ENCODE measurements at regions not wholly inside any gene's neighbourhood (a gene's known extent, or its start where the extent isn't known, plus 50 kb on each side); places are given as distances from the start of the nearest gene placed in this dataset.
"Not testable (repeated sequence)": the region's sequence is repeated elsewhere in the genome, so short reads cannot be mapped to it uniquely, and the experiment has no call there.

DNA sequence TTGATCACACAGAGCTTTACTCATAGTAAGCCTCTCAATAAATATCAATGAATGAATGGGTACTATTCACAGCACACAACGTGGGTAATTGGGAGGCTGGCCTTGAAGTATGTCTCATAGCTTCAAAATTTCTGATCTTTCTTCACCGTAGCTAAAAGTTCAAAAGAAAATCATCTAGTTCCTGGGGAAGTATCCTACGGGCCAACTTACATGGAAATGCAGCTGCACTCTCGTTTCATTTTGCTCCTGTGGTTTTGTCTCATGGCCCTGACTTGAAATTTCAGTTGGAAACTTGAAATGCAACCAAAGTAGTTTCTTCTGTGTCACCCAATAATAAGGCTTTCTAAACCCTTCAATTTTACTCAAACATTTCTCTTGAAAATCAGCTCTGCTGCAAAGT is 76.1 kb upstream of the CNIH3 start:
- DNase-seq = no peak

DNA sequence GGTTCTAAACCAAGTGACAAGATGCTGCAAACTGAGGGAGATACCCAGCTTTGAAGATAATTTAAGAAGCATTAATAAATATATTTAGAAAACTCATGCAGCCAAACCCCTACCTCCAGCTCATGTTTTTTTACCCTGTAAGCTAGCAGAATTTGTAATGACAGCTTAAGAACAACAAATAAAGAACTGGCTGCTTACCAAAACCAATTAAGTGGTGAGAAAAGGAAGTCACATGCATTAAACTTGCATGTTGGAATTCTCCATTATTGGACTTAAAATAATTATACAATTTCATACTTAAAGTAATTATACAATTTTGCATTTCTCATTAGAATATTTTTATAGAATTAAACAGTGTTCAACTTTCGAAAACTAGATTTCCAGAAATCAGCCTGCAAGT is 75.6 kb upstream of the CNIH3 start:
- DNase-seq = no peak

DNA sequence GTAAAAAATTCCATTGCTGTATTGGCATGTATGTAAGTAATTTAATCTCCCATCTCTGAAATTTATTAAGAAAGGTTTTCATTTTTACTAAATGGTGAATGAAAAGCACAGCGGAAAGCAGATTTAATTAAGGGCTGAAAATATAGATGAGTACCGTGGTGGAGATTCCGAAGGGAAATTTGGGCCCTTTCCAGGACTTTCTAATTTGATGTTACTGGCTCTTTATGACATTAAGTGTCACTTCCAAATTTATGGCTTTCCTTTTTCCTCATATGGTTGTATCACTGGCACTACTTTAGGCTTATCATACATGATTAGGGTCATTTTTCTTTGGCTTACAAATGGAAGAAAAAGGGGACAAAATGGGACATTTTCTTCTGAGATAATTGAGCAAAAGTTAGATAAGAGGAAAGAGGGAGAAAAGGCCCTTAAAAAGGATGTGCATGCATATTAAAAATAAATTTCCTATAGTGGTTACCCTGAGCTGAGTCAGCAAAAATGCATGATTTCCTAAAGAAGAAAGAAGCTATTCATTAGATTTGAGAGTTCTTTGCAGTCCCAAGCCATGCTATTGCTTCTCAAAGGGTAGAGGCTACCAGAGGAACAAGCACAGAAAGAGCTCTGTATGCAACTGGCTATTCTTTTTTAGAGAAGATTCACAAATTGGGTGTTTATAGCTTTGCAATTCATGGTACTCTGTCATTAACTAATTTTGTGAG is 74.9 kb upstream of the CNIH3 start:
- no peak for DNase-seq

DNA sequence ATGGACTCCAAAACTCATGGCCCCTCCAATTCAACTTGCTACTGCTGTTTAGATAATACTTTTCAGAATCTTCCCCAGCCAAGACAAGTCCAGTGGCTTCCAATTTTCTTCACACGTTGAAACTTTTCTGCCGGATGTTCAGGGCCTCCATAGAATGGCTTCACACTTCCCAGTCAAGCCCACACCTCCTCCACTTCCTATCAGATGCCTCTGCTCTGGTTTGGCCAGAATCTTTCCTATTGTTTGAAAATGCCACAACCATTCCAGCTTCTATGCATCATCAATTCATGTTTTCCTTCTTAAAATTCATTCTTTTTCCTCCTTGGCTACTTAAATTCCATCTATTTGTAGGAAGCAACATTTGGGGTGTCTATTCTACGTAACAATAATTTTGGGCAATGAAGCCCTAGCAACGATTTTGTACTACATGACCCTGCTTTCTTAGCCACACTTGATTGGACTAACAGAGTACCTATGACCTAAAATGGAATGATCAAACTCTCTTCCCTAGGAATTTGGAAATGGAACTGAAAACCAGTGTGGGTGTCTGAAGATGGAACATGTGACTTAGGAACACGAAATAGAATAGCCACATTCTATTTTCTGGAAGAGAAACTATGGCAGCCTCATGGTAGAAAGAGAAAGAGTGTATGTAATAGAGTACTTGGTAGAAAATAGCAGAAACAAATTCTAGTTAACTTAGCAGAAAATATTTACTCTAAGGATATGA is 74.1 kb upstream of the CNIH3 start:
- DNase-seq = no peak

DNA sequence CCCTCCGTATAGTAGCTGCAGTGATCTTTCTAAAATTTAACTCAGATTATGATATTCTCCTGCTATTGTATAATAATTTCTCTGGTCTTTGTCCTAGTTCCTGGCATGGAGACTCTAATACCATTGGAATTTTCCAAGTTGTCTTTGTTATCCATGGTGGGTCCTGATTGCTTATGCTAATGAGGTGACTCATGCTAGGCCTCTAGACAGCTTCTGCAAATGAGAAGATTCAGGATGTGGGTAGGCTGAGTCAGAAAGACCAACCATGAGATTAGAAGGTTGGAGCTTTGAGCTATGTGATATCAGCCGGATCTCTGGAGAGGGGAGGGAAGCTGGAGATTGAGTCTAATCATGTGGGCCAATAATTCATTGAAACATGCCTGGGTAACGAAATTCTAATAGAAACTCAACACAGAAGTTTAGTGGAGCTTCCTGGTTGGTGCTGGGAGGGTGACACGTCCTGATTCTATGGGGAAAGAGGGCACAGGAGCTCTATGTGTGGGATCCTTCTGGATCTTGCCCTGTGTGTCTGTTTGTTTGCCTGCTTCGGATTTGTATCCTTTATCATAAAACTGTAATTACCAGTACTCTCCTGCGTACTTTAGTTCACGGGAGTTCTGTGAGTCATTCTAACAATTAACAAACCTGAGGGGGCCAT is 73.2 kb upstream of the CNIH3 start:
- DNase-seq = no peak

DNA sequence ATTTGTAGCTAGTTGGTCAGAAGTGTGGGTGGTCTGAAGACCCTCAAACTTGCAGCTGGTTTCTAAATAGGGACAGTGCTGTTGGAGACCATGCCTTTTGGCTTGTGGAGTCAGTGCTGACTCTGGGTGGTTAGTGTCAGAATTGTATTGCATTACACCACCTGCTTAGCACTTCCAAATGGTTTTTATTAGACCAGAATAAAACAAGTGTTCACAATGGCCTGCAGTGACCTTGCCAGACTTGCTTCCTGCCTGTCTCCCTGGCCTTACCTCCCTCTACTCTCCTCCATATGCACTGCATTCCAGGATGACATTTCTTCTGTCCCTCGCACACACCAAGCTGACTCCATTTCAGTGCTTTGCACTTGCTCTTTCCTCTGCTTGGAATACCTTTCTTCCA is 72.7 kb upstream of the CNIH3 start:
- no peak for DNase-seq

DNA sequence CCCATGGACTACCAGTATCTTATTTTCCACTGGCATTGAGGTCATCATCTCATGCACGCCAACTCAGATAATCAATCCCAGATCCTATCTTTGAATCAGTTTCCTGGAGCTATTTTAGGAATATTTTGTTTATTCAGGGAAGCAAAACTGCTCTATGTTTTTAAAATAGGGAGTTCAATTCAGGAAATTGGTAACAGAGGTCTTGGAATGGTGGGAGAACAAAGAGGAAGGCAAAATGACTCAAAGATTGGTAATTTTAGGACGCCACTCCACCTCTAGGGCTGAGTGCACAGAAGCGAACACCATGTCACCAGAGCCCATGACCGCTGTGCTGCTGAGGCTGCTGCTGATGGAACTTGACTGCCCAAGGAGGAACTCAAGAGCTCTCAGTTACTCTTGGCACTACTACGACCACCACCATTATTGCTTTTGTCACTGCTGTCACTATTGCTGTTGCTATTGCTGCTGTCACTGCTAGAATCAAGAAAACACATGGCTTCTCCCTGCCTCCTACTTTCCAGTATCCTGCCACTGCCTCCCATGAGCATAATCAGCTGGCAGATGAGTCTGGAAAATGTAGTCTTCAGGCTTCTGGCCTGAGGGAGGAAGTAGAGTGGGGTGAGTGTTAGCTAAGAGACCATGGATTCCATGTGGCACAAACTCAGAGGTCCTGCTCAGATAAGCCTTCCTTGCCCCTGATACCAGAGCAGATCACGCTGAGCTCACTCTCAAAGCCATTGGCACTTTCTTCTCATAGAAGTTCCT is 71.6 kb upstream of the CNIH3 start:
- DNase-seq = no peak

DNA sequence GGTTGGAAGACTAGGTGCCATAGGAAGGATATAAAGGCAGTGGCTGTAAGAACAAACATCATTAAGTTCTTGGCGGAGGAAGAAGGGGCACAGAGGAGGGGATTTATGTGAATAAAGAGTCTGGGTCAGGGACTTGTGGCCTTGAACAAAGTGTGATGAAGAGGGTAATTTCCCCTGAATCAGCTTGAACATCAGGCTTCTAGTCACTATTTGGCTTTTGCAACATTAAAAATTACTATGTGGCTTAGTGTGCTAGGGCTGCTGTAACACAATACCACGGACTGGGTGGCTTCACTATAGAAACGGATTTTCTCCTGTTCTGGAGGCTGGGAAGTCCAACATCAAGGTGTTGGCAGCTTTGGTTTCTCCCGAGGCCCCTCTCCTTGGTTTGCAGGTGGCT is 70.5 kb upstream of the CNIH3 start:
- no peak for DNase-seq

DNA sequence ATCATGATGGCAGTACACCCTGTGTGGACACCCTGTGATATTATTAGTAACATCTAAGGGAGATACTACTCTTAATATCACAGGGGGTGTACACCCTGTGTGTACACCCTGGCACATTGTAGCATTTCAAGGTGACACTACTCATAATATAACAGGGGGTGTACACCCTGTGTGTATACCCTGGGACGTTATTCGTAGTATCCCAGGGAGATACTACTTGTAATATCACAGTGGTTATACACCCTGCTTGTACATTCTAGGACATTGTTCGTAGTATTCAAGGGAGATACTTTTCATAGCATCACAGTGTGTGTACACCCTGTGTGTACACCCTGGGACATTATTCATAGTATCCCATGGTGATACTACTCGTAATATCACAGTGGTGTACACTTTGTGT is 67.4 kb upstream of the CNIH3 start:
- no peak for DNase-seq

DNA sequence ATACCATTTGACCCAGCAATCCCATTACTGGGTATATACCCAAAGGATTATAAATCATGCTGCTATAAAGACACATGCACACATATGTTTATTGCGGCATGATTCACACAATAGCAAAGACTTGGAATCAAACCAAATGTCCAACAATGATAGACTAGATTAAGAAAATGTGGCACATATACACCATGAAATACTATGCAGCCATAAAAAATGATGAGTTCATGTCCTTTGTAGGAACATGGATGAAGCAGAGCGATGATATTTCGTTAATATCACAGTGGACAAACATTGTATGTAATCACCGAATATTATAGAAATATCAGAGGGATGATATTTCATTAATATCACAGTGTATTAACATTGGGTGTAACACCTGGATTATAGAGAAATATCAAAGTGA is 64.9 kb upstream of the CNIH3 start:
- not testable (repeated sequence) for DNase-seq

DNA sequence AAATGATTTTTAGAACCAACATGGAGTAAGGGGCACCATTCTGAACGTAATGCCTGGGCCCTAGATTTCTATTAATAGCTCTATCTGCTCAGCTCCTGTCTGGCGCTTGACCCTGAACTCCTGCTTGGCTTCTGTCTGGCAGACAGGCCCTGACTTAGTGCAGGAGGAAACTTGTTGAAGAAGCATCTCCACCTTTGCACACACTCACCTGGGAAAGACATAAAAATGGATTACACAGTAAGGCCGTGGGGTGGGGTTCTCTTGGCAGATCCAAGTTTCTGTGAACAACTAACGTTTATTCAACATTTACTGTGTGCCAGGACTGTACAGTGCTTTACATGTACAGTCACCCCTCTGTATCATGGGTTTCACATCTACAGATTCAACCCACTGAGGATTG is 62.1 kb upstream of the CNIH3 start:
- no peak for DNase-seq

DNA sequence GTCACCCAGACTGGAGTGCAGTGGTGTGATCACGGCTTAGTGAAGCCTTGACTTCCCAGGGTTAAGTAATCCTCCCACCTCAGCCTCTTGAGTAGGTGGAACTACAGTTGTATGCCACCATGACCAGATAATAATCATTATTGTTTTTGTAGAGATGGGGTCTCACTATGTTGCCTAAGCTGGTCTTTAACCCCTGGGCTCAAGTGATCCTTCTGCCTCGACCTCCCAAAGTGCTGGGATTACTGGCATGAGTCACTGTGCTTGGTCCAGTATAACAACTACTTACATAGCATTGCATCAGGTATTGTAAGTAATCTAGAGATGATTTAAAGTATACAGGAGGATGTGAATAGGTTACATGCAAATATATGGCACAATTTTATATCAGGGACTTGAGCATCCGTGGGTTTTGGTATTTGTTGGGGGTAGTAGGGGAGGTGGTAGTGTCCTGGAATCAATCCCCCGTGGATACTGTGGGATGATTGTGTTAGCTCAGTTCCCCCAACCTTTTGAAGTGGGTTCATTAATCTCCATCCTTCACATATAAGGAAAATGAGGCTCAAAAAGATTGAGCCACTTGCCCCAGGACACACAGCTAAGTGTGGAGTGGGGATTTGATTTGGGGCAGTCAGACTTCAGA is 61.4 kb upstream of the CNIH3 start:
- DNase-seq = no peak

DNA sequence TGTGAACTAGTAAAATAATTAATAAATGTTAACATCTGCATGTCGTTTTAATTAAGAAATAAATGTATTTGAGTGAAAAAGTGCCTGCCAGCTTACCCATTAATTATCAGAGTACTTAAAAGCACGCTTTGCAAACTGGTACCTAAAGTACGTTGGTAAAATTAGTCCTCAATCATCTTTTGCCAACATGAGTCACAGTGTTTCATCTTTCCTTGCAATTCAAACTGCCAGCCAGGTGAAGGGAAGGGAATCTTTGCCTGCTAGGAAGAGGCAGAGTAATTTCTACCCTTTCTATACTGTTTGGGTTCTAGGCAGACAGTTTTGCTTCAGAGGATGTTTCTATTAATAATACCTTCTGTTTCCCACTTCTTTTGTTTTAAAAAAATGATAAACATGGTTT is 57.2 kb upstream of the CNIH3 start:
- no peak for DNase-seq

DNA sequence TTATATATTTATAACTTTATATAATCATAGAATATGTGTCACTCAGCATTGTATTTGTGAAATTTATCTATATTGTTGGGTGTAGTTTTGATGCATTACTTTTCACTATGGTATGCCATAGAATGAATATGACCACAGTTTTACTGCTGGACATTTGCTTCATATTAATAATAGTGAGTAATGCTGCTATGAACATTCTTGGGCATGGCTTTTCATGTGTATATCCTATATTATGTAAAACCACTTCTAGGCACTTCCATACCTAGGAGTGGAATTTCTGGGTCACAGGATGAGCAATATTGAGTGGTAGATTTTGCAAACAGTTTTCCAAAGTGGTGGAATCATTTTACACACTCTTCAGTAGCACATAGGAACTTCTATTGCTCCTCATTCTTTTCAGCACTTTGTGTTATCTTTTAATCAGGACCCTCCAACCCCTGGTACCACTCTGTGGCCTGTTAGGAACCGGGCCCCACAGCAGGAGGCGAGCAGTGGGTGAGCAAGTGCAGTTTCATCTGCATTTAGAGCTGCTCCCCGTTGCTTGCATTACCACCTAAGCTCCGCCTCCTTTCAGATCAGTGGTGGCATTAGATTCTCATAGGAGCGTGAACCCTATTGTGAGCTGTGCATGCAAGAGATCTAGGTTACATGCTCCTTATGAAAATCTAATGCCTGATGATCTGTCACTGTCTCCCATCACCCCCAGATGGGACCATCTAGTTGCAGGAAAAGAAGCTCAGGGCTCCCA is 56.0 kb upstream of the CNIH3 start:
- DNase-seq = no peak

DNA sequence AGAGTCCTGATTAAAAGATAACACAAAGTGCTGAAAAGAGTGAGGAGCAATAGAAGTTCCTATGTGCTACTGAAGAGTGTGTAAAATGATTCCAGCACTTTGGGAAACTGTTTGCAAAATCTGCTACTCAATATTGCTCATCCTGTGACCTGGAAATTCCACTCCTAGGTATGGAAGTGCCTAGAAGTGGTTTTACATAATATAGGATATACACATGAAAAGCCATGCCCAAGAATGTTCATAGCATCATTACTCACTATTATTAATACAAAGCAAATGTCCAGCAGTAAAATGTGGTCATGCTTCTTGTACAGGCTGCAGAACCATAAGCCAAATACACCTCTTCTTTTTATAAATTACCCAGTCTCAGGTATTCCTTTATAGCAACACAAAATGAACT is 53.2 kb upstream of the CNIH3 start:
- DNase-seq = not testable (repeated sequence)

DNA sequence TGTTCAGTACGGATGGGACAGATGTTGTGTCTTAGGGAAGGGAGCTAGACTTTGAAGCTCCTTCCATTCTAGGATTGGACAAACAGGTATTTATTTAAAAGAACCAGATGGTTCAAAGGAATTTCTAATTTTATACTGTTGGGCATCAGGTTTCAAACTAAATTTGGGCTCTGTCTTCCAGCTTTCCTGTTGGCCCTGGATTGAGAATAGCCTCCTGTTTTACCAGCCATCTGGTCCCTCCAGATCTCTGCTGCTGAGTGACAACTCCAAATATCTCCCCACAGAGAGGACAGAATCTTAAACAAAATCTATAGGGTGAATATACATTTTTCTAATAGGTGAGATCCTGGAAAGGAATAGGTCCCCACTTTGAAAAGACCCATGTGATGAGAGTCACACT is 52.5 kb upstream of the CNIH3 start:
- DNase-seq = no peak

DNA sequence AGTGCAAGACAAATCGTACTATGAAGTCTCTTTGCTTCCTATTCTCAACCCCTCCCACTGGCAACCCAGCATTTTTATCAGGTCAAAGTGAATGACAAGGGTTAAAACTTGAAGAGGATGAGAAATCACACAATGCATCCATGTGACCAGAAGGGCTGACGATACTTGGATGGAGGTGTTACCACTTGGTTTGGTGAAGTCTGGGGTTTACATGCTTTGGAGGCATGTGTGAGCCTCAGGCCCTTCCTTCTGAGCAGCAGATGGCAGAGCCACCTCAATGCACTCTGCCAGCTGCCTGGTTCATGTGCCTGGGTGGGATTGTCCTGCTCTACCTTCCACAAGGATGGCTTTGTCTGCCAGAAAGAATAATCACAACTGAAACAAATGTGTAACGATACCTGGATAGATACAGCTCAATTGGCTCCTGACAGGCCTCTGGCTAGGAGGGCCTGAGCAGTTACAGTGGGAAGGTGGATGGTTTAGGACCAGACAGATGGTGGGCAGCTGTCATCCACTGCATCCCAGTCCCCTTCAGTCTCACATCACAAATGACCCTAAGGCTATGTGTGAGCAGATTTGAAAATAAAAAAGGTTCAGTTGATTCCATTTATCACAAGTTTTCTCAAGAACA is 51.5 kb upstream of the CNIH3 start:
- no peak for DNase-seq

DNA sequence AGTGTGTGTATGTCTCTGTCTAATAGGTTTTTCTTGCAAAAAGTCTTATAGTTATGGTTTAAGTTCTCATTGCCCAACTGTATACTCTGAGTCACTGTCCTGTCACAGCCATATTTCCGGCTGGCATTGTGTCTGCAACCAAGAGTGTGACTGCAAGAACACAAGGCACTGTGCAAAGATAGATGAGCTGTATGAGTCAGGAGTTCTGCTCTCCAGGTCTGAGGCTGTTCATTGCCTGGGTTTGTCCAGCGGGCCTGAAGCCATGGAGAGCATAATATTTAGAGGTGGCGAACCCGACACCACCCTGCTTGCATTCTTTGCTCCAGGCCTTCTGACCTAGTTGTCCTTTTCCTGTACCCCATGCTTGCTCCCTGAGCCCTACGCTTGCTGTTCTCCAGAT is 50.9 kb upstream of the CNIH3 start:
- DNase-seq = no peak

DNA sequence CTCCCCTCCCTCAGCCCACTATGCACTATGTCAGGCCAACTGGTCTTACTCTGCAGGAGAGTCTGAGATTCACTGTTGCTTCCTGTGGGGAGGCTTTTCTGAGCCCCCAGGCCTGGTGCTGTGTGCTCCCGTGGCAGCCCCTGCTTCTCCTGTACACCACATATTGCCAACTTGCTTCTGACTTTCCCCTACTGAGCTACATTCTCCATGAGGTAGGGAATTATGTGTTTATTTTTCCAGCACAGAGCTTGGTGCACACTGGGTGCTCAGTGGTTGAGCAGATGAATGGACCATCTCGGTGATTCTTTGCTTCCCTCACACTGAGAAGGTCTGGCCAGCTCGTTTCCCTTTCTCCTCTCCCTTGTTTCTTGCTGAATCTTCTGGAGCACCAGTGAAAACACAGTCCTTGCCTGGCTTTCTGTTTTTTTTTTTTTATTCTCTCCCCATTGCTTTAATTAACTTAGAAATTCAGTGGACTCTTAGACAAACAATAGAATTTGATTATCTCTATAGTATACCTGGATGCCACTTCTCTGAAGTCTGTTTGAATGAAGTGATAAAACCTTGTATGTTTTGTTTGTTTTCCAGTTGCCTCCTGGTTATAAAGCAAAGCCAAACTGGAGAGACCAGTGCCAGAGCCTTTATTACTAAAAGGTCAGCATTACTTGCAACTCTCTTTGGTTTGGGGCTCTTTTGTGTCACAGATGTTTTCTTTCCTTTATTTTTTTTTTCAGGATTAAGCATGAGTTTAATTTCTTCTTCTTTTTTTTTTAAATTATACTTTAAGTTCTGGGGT is 50.3 kb upstream of the CNIH3 start:
- no peak for DNase-seq

Data from NCI-H1417 treated with DMSO at 0.1 percent for 48 hours (cell line).